Skeletal muscle cell (primary cell): ENCODE measurements at regions not wholly inside any gene's neighbourhood (a gene's known extent, or its start where the extent isn't known, plus 50 kb on each side); places are given as distances from the start of the nearest gene placed in this dataset.
"Not testable (repeated sequence)": the region's sequence is repeated elsewhere in the genome, so short reads cannot be mapped to it uniquely, and the experiment has no call there.

ENCODE experiments used
- DNase-seq: peaks from one replicate; pipeline ENCODE4 v3.0.0-alpha.2; 2010; ENCODE audit warnings: low read depth
- H3K4me3 ChIP-seq: 2 replicates; pipeline ENCODE4 v1.5.1; 2011; ENCODE audit warnings: low read depth, mild to moderate bottlenecking, control low read depth, low read length, moderate library complexity

GRCh38 chr3:74435631-74436030, 178.8 kb downstream of the CNTN3 start:
- DNase-seq, result no peak

GRCh38 chr3:74434406-74434805, 180.1 kb downstream of the CNTN3 start:
- no peak for DNase-seq
- no peak overlapping the region for H3K4me3 ChIP-seq

More at GRCh38 chr3:74435631-74436030, 178.8 kb downstream of the CNTN3 start:
- no peak overlapping the region for H3K4me3 ChIP-seq

- DNase-seq, result peak; percentile 10
- no peak overlapping the region for H3K4me3 ChIP-seq
Observed at GRCh38 chr3:74426571-74426970, 187.9 kb downstream of the CNTN3 start.

- no peak for DNase-seq
- H3K4me3 ChIP-seq, result no peak overlapping the region
Observed at GRCh38 chr3:74423867-74424266, 190.6 kb downstream of the CNTN3 start.

- no peak overlapping the region for H3K4me3 ChIP-seq
- no peak for DNase-seq
Observed at GRCh38 chr3:74420538-74421124, 193.8 kb downstream of the CNTN3 start.

GRCh38 chr3:74415731-74416130, 198.7 kb downstream of the CNTN3 start:
- no peak for DNase-seq

GRCh38 chr3:74413547-74414241, 200.8 kb downstream of the CNTN3 start:
- DNase-seq, result no peak
- H3K4me3 ChIP-seq, result no peak overlapping the region

More at GRCh38 chr3:74415731-74416130, 198.7 kb downstream of the CNTN3 start:
- H3K4me3 ChIP-seq, result no peak overlapping the region

GRCh38 chr3:74410276-74410941, 204.1 kb downstream of the CNTN3 start:
- no peak for DNase-seq
- no peak overlapping the region for H3K4me3 ChIP-seq

GRCh38 chr3:74409066-74409465, 205.4 kb downstream of the CNTN3 start:
- no peak for DNase-seq

GRCh38 chr3:74403307-74403706, 211.2 kb downstream of the CNTN3 start:
- no peak overlapping the region for H3K4me3 ChIP-seq
- DNase-seq, result no peak

More at GRCh38 chr3:74409066-74409465, 205.4 kb downstream of the CNTN3 start:
- no peak overlapping the region for H3K4me3 ChIP-seq

GRCh38 chr3:74402821-74403220, 211.6 kb downstream of the CNTN3 start:
- no peak for DNase-seq
- H3K4me3 ChIP-seq, result no peak overlapping the region

GRCh38 chr3:74393426-74393825, 221.0 kb downstream of the CNTN3 start:
- H3K4me3 ChIP-seq, result no peak overlapping the region
- no peak for DNase-seq

GRCh38 chr3:74390121-74390877, 224.2 kb downstream of the CNTN3 start:
- no peak for DNase-seq
- H3K4me3 ChIP-seq, result no peak overlapping the region

GRCh38 chr3:74387111-74387735, 227.2 kb downstream of the CNTN3 start:
- no peak for DNase-seq
- no peak overlapping the region for H3K4me3 ChIP-seq

- no peak overlapping the region for H3K4me3 ChIP-seq
- no peak for DNase-seq
Observed at GRCh38 chr3:74384159-74384558, 230.3 kb downstream of the CNTN3 start.

- H3K4me3 ChIP-seq, result no peak overlapping the region
- no peak for DNase-seq
Observed at GRCh38 chr3:74377669-74378068, 236.8 kb downstream of the CNTN3 start.

GRCh38 chr3:74376323-74376722, 238.1 kb downstream of the CNTN3 start:
- DNase-seq, H3K4me3 ChIP-seq: not testable (repeated sequence)

- no peak overlapping the region for H3K4me3 ChIP-seq
- DNase-seq, result no peak
Observed at GRCh38 chr3:74375653-74376052, 238.8 kb downstream of the CNTN3 start.

GRCh38 chr3:74372743-74373142, 241.7 kb downstream of the CNTN3 start:
- H3K4me3 ChIP-seq, result no peak overlapping the region
- DNase-seq, result no peak

GRCh38 chr3:74370342-74370741, 244.1 kb downstream of the CNTN3 start:
- no peak overlapping the region for H3K4me3 ChIP-seq
- no peak for DNase-seq
